Inflammatory macrophage (primary cell): ENCODE measurements at regions not wholly inside any gene's neighbourhood (a gene's known extent, or its start where the extent isn't known, plus 50 kb on each side); places are given as distances from the start of the nearest gene placed in this dataset.
A peak's percentile ranks its signal among the peaks of the same experiment; 100 is the strongest.

Experiments
- DNase-seq, 2 donors: peaks; one replicate each; pipeline ENCODE4 v3.0.0-alpha.2; 2020 to 2022

DNA sequence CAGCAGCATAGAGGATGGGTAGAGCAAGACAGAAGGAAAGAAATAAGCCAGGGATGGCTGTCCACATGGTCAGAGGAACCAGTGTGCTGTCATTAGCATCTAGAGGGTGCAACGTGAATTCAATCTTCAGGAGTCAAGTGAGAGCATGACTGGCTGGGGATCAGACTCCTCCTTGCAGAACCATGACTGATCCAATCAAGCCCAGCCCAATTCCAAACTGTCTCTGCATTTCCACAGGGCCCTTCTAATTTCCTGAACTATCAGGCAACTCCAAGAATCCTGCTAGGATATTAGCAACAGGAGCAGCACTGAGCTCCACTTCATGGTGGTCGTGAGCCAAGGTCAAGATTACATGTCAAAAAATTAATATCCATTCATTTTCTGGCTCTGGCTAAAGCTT lies 166.8 kb upstream of the CAMK1G start:
- DNase-seq, result no peak

DNA sequence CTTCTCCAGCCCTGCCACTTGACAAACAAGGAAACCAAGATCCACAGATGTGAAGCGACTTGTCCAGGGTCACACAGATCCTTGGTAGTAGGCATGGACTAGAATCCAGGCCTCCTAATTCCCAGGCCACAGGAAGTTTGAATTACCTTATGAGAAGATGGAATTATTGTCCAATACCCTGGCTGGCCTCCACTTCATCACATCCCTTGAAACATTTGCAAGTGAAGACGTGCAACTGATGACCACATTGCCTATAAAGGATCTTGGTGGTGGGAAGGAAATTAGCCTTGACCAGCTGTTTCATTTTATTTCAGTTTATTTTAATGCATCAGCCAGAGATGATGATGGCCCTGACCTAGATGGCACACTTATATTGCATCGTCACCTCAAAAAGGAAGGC lies 165.8 kb upstream of the CAMK1G start:
- no peak for DNase-seq

DNA sequence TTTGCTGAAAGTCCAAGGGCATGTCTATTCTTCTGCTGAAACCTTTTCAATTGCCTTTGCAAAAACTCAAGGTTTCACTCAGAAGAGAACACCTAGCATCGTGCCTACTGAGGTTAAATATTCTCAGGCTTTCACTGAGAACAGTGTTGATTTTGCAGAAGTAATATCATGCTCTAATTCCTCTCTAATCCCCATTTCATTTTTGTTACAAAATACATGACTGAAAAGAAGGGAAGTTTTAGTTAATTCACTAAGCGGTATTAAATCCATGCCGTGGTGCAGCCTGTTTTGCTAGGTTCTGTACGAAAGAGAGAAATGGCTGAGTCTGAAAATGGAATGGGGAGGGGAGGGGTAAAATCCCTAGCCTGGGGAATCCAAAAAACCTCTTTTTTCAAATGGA lies 163.2 kb upstream of the CAMK1G start:
- DNase-seq, result peak in 1 of 2 donors; percentile 55

DNA sequence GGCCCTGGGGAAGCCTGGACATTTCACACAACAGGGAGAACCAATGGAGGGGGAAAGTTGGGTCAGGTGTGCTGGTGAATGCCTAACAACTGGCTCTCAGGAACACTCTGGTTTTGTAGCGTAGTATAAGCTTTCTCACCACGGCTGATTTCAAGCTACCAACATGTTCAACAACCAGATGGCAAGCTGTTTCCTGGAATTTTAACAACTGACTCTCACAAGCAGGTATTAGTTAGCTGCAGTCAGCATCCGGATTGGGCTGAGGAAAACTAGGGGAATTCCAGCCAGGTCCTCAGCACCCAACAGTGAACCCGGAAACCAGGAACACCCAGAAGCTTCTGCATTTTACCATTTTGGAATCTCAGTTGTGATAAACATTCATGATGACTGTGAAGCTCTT lies 162.3 kb upstream of the CAMK1G start:
- no peak for DNase-seq

DNA sequence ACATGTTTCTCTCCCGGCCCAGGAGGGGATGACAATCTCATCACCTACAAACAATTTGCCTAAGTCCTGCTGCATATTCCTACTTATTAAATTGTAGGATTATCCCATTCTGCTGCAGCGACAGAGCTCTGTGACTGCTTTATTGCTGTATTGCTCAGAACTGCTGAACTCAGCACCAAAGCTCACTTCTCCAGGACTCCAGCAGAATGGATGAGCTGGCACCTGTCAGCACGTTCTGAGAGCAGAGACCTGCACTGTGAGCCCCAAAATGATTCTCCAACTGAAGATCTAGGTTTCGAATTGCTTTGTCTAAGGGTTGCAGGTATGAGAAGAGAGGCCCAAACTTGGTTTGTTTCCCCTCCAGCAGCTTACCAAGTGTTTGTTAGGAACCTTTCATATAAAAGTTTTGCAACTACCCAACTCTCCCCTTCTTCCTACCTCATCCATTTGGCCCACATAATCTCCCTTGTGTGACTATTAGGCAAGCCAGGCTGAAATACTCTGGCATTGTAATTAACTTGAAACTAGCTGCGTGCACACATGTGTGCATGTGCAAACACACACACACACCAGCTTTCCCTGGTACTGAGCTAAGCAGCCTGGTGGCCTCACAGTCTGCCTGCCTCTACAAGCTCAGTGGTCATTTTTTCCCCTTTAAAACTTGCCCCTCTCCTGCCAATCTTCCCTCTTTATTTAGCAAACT lies 161.4 kb upstream of the CAMK1G start:
- no peak for DNase-seq

DNA sequence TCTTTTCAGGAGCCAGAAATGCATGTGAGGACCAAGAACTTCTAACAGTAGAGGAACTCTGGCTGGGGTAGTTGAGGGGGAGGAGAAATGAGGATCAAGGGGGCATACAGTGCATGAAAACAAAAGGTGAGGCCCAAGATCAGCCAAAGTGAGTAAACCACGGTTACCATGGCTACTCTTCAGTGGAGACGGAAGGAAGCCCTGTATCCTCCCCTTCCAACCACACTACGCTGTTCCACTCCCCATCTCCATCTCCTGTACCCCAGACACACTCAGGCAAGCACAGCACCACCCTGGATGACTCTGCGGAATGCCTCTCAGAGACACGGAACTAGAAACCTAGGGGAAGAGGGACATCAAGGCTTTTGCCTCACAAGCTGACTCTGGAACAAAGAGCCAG lies 157.6 kb upstream of the CAMK1G start:
- DNase-seq, result no peak

DNA sequence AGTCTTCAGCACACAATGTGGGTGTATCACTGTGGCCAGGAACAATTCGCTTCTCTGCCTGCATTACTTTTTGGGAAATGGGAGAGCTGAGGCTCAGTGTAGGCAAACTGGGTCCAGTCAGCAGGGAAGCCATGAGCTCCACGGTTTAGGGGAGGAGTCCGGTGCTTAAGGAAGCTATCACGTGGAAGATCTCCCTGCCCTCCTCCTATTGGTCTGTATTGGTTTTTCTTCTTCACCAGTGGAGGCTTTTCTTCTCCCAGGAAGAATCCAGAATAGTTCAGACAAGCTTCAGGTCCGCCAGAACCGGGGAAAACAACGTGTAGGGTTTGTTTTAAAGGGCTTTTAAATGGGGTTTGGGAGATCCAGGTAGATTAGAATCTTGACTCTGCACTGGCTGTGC lies 156.2 kb upstream of the CAMK1G start:
- DNase-seq, result no peak

DNA sequence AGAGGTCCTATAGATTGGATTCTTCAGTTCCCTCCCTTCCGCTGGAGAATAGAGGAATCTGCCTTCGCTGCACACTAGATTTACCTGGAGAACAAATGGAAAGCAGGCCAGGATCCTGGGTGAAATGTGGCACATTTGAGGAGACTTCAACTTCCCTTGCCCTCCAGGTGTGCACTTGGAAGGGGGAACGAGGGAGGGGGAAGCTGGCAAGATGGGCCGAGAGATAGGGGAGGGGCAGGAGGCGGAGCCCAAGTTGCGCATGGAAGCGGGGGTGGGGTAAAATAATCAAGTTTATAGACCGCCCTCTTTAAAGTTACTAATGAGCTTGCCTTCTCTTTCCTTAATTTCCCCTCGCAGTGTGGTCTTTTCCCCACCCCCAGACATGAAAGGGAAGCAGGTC lies 155.7 kb upstream of the CAMK1G start:
- DNase-seq, result no peak

DNA sequence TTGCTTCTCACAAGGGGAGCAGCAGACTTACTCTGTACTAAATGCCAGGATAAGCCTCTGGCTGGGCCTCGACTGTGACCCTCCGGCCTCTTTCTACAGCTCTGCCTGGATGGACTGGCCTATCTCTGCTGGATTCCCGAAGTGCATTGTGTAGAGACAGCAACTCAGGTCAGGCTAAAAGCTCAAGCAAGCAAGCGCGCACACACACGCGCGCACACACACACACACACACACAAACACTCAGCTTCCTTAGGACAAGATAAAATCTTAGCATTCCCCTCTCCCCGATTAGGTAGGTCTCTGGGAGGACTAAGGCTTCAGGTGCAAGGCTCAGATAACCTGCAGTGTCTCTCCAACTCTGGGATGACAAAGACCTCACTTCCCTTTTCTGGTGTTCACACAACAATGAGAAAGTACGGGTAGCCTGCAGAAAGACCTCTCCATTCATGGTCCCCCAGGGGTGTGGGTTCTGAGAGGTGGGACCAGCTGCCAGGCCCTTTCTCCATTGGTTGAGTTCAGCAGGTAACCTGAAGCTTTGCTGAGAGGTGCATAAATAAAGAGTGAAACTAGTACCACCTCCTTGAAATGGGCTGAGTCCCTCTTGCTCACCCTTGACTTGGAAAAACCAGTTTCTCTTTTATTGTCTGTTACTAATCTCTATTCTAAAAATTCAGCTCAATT lies 155.1 kb upstream of the CAMK1G start:
- no peak for DNase-seq

DNA sequence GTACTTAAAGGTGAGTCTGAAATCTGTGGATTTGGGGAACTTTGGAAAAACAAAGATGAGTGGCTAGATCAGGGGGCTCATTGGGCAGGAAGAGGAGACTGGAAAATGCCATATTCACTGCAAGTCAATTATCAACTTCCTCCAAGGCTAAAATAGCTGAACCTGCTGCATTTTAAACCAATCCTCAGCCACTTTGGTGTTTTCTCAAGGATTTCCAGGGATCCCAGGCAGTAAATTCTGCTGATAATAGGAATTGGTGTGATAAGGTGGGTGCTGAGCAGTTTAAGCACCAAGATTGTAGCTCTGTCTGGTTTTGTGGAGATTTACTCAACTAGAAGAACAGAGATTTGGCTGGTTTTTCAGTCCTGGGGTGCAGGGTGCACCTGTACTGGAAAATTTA lies 153.9 kb upstream of the CAMK1G start:
- DNase-seq, result no peak

DNA sequence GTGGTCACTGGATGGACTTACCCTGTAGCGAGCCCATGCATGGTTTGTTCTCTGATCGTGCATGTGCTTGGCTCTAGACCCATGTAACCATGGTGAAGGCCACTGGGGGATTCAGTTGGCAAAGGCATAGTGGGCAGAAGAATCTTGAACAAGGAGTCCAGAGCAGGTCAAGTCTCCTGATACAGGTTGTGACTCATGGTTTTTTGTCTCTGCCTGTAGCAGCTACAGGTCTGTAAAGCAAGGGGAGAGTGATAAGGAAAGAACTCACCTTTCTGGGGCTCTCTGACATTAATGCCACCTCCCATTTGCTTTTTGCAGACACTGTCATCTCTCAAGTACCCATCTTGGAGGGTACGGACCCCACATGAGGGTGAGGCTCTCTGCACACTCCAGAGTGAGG lies 153.4 kb upstream of the CAMK1G start:
- no peak for DNase-seq

DNA sequence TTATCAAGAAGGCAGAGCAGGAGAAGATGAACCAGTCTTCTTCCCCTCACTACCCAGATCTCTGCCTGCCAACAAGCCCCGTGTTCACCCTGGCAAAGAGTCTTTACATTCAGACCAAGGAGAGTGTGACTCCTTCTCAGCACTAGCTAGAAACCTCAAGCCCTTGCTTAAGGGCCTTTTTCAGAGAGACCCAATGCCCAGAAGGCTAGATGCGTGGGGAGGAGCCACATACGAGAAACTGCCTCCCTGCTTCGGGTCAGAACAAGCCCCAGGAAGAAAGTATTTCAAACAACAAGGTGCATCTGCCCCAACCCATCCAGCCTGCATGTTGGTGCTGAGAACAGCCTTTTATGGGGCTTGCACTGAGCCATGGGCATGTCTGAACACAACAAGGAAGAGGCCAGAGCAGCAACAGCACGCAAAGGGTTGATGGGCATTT lies 152.7 kb upstream of the CAMK1G start:
- DNase-seq, result no peak

DNA sequence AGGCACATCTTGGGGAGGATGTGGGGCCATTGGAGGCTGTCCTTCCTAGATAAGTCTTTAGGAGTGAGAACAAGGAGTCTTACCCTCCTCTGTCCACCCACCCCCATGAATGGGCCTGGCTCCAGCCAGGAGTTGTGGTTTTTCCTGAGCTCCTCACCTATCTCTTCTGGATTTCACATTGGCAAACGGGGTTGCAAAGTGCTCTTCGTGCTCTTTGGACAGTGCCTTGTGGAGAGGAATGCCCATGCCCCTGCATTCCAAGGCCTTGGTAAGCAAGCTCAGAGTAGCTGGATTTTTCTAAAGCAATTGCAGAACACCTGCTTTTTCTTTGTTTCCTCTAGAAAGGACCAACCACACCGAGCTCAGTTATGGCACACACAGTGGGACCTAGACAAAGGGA lies 152.1 kb upstream of the CAMK1G start:
- no peak for DNase-seq

DNA sequence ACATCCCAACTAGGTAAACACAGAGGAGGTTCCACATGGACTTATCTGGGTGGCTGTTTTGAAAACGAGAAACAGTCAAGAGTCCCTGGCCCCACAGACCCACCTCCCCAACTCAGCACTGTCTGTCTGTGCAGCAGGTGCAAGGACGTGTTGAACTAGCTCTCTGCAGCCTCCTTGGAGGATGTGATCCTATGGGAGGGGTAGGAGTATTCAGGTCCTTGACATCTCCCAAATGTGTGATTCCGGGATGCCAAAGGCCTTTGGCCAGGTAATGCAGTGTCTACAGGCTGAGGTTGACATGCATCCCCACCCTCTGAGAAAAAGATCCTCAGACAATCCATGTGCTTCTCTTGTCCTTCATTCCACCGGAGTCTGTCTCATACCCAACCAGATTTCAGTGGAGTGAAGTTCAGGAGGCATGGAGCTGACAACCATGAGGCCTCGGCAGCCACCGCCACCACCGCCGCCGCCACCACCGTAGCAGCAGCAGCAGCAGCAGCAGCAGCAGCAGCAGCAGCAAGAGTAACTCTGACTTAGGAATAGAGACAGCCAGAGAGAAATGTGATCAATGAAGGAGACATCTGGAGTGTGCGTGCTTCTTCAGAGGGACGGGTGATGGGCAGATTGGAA lies 151.6 kb upstream of the CAMK1G start:
- DNase-seq, result no peak

DNA sequence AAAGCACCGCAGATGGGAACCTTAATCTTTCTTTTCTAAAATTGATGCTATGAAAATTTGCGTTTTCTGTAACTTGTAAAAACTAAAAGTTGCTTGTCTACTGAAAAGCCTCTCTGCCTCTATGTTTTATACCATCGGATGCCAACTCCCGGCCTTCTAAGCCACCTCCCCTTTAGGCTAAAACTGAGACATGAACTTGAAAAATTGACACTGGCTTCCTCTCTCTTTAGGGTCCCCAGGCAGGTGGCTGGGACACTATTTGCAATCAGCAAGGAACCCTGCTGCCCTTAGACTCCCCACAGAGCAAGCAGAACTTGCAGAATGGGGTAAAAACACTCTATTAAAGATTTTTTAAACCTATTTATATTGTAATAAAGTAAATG lies 151.1 kb upstream of the CAMK1G start:
- DNase-seq, result no peak

DNA sequence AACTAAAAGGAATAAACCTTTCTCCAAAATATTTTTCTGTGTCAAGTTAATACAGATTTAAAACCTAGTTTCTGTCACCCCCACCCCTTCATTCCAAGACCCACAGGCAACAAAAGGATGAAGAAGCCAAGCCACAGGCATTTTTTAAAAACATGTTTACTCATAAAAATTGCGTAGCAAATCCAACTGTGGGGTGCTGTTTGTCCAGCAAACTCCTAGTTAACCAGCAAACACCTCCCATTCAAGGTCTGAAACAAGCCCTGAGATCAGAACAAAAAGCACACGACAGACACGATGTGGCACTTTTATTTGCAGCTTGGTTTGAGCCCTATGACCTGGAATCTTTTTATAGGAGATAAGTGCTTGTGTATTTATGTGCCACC lies 149.9 kb upstream of the CAMK1G start:
- DNase-seq, result no peak

DNA sequence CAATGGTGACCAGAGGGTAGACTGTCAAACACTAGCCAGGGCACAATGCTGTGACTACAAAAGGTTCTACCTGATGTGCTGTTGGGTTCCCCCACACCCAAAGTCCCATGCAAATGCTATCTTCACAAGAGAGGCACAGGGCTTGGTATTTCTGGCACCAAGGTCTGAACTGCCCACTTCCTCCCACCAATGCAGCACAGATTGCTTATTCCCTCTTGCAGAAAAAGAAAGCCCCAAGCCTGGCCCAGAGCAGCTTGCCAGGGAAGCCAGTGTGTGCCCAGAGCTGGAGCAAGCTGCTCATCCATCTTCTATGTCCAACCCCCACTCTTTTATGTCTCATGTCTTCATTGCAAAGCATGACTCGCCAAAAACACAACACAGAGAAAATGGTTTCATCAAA lies 149.4 kb upstream of the CAMK1G start:
- DNase-seq, result no peak

DNA sequence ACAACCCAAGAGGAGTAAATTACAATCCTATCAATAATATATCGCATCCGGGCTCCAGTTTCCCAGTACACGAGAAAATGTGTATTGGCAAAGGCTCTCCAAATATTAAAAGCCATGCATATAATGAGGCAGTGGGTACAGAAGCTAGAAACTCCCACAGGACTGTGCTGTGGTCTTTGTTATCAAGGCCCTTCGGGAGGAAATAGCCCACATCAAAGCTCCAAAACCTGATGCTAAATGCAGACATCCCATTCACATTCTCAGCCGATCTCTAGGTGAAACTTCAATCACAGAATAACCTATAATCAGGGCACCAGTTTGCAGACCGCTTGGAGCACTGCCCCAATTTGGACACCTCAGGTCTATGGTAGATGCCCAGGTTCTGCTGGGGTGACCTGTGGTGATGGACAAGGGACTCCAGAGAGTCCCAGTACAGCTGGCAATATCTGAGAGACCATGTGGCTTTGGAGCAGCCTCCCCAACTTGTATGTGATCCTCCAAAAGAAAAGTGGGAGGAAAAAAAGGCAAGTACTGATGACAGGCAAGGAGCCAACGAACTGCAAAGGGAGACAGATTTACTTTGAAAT lies 148.8 kb upstream of the CAMK1G start:
- no peak for DNase-seq

DNA sequence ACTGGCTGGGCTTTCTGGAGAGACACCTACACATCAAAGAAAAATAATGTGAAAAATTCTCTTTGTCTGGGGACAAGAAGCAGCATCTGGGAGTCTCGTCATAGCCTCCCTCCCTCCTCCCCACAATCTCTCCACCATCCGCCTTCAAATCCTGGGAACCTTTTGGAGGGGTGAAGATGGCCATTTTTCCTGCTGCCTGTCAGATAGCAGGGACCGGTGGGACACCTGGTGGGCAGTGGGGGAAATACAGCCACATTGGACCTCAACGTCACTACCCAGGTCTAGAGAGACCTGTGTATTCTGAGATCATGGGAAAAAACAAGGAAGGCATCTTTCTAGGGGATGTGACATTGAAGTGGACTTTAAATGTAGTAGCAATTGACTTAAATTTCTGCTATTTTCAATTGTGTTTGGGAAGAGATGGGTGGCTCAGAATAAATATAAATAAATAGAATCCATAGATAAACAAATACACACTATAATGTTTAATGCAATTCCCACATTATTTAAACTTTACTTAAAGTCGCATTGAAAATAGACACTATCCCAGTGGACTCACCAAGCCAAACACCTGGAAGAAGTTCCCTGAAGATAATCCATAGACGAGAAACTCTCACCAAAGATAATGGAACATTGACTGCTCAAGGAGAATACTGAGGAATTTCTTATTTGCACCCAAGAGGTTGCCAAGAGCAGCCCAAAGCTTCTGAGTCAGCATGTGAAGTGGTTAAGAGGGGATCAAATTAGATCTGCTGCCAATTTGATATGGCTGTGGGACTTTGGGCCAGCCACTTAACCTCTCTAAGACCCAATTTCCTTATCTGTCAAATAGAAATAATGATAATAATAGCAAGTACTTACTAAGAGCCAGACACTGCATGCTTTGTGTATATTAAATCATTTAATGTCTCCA lies 147.6 kb upstream of the CAMK1G start:
- DNase-seq, result peak; percentile 71 to 73

DNA sequence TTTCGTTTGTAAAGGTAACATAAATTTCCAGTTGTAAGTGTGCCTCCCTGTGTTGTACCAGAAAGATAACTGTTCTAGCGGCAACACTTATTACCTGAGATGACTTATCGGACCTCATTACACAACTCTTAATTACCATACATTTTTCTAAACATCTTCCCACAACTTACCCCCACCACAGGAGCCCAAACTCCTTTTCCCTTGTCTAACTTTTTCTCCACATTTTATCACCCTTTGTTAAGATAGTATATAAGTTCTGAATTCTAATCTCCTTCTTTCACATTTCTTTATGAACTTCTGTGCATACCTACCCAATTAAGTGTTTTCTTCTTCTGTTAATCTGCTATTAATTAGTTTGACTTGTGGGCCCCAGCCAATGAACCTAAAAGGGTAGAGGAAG lies 143.7 kb upstream of the CAMK1G start:
- DNase-seq, result no peak

DNA sequence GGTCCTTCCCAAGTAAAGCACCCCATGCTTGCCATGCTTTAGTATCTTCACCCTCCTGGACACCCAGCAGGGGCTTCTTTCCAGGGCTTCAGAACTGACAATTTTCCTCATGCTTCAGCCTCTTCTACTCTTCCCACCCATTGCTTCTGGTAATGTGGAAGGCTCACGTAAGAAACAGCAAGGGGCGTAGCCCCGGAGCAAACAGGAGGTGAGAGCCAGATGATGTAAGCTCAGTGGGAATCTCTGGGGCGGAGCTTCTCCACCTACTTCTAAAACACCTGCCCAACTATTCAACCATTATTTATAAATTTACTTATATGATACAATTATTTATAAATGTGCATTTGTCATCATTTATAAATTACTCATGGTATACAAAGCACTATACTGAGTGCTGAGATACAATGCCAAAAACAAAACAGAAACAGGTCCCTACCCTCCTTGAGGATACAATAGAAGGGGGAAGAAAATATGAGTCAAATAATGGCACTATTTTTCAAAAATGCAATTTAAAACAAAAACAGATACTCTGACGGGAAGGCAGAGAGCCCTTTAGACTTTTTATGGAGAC lies 140.1 kb upstream of the CAMK1G start:
- DNase-seq, result no peak

DNA sequence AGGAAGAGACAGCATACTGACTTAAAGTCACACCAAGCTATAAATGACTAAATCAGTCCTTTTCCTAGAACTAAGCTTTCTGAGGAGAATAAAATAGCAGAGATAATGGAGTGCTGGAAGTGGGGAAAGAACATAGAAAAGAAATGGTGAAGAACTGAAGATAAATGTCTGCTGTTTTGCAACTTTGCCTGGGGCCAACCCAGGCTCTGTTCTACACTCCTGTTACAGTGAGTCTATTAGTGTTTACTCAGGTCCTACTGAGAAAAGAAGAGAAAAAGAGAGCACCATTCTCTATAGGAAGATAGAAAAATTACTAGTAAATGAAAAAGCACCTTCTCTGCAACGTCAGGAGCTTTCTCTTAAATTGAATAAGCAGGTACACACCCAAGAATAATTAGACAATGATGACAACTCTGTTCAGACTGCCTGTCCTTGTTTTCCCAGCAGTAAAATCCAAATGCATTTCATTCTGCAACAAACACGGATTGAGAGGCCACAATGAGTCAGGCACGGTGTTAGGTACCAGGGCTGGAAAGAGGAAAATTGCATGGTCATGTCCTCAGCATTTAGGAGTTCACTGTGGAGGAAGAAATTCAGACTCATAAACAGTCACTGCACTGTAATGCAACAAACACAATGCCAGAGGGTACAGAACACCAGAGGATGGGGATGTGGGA lies 139.4 kb upstream of the CAMK1G start:
- DNase-seq, result no peak
